Stimulated activated CD8-positive, alpha-beta memory T cell treated with anti-CD3 and anti-CD28 coated beads, Interleukin-15, amount 100 ng/mL, for 48 hours (primary cell): ENCODE measurements at regions not wholly inside any gene's neighbourhood (a gene's known extent, or its start where the extent isn't known, plus 50 kb on each side); places are given as distances from the start of the nearest gene placed in this dataset.
"Not testable (repeated sequence)": the region's sequence is repeated elsewhere in the genome, so short reads cannot be mapped to it uniquely, and the experiment has no call there.

Experiments
- DNase-seq, 2 donors: peaks; one replicate each; pipeline ENCODE4 v3.0.0-alpha.2; 2020; ENCODE audit warnings: low read depth in 2 of 2

DNA sequence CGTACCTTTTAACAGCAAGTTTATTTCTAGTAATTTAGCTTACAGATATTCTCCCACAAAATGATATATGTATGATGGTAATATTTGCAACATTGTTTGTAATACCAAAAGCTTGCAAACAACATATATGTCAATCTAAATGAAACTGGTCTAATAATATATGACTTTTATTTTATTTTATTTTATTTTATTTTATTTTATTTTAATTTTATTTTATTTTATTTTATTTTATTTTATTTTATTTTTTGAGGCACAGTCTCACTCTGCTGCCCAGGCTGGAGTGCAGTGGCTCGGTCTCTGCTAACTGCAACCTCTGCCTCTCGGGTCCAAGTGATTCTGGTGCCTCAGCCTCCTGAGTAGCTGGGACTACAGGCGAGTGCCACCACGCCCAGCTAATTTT is 94.6 kb upstream of the ABCA1 start:
- not testable (repeated sequence) for DNase-seq

GRCh38 chr9:105023788-105024187 is 95.8 kb upstream of the ABCA1 start:
- DNase-seq = no peak

GRCh38 chr9:105024529-105024928 is 96.6 kb upstream of the ABCA1 start:
- no peak for DNase-seq

- DNase-seq = no peak
Measured at GRCh38 chr9:105026451-105026850, 98.5 kb upstream of the ABCA1 start.

- DNase-seq = no peak
Measured at GRCh38 chr9:105027084-105027483, 99.1 kb upstream of the ABCA1 start.

DNA sequence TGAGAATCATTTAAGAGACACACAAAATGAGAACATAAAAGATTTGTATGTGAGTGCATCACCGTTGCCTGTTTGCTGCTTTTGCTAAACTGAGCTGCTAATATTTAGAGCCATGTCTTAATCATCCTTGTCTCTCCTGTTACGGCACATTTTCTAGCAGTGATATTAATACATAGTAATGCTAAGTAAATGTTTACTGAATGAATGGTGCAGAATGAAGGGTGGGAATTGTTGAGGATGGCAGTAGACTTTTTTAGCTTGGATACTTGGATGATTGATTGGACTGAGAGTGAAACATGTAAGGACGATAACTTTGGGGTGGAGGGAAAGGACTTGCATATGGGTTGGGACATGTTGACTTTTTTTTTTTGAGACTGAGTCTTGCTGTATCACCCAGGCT is 102.3 kb upstream of the ABCA1 start:
- no peak for DNase-seq

GRCh38 chr9:105037139-105037538 is 109.2 kb upstream of the ABCA1 start:
- no peak for DNase-seq

GRCh38 chr9:105038051-105038450 is 110.1 kb upstream of the ABCA1 start:
- DNase-seq = no peak

DNA sequence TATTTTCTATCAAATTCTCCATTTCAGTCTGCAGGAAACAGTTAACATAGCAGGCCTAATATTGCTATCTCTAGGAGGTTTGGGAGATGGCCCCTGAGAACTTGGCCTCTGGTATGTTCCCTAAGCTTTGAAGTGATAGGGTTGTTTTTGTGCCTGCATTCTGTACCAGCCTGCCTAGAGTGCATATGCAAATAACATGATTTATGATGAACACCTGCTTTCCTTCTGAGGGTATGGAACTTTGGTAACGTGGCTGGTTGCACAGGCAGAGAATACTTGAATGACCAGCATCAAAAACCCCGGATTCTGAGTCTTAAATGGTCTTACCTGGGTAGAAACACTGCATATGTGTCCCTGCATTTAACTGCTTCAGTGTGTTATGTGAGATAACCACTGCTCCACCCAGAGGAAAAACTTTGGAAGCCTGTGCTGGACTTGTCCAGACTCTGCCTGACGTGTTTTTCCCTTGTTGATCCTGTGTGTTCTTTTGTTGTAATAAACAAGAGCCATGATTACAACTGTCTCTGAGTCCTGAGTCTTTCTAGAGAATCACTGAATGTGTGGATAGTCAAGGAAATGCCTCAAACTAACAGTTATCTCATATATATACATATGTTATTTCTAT is 111.3 kb upstream of the ABCA1 start:
- DNase-seq = no peak

- DNase-seq = no peak
Measured at GRCh38 chr9:105043370-105043936, 115.5 kb upstream of the ABCA1 start.

DNA sequence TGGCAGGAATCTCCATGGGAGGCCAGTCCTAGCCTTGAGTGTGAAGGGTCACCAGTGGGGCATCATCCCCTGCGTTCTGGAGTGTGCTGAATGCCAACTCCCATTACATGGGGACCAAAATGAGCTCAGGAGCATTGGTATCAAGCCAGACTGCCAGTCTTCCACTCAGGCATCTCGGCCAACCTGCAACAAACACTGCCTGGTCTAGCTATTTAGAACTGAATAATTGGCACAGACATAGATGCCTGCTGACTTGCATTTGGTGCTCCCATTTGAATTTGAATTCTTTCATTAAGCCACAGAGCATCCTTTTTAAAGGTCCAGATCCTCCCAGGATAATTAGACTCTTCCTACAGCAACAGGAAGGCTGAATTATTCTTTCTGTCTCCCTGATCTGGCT is 116.6 kb upstream of the ABCA1 start:
- no peak for DNase-seq

DNA sequence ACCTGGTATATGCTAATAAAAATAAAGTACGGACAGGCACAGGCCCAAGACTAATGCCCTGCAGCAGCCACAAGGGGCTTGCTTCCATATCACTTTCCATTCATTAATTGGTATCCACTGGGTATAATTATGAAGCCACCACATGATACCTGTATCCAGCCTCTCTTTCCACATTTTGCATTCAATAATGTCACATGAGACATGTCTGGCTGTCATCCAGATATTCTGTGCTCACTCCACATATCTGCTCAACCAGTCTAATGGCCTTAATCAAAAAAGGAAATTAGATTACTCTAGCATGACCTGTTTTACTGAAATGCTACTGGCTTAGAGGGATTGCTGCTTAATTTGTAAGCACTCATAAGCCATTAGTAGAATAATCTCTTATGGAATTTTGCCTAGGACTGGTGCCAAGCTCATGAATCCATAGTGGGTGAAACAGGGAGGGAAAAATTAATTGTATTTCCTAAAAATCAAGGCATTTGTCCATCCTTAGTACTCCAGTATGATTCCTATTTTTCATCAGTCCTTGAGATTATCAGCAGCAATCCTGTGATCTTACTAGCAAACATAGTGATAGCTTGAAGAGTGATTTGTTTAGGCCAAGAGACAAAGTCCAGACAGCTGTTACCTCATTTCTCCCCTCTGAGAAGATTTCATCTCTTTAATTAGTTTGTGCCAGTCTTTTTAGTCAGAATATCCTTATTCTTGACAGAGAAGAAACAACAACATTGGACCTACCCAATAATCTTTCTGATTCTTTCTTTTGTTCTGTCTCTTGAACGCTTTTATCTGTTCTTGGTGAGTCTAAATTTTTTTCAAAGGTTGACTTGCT is 119.2 kb upstream of the ABCA1 start:
- DNase-seq = no peak

DNA sequence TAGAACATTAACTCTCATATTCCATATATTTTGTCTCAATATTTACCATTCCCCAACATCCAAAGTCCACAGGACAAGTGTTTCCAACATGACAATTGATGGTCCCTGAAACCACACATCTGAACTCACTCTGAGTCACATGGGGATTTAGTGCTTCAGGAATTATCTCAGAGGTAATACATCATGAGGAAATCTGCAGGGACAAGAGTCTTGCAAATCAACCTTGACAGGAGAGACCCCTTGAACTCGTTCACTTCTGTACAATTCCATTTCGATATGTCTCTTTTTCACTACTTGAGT is 119.7 kb upstream of the ABCA1 start:
- no peak for DNase-seq

- DNase-seq = no peak
Measured at GRCh38 chr9:105048331-105048730, 120.4 kb upstream of the ABCA1 start.

DNA sequence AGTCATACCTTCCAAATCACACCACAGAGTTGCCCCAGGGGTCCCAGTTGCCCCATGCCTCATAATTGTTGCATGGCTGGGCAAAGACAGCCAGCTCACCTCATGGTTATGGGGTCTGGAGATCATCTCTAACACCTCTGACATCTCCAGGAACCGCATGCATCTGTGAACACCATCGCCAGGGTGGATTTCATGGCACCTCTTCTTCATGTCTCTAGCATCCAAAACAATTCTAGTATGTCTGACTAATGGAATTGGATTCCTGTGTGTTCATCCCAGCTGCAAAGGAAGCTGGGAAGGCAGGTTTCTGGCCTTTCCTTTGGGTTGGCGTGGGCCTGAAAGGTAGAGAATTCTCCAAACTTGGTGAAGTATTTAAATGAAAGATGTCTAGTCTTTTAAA is 122.3 kb upstream of the ABCA1 start:
- no peak for DNase-seq

GRCh38 chr9:105051897-105052296 is 123.9 kb upstream of the ABCA1 start:
- no peak for DNase-seq

DNA sequence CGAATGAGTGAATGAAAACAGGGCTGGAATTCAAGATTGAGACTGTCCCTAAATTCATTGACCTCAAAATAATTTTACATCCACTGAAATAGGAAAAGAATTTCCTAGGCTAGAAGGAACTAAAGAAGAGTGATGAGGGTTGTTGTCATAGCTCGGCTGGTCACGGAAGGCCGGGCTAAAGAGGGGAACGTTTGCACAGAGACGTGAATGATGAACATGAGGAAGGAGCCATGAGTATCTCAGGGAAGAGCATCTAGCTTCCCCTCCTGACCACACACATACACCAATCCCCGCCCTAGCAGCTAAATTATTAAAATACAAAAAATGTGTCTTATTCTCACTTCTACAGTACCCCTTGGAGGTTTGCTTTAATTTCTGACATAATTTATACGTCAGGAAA is 124.4 kb upstream of the ABCA1 start:
- DNase-seq = no peak

GRCh38 chr9:105053209-105053652 is 125.3 kb upstream of the ABCA1 start:
- peak; percentile 42 to 60 for DNase-seq

DNA sequence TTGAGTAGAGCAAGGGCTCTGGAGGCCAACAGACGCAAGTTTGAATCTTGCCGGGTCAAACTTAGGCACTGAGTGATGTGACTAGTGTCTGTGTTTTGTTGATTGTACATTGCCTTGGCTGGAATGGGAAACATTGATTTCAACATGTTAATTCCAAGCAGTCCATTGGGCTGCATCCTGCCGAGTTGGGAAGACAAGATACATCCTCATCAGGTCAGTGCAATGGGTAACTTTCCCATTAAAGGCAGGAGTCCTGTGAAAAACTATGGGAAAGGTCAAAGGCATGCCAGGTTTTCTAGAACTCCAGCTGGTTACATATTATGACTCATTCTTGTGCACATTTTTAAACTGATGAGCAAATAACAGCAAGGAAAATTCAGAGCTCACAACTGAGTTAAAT is 126.5 kb upstream of the ABCA1 start:
- DNase-seq = no peak

DNA sequence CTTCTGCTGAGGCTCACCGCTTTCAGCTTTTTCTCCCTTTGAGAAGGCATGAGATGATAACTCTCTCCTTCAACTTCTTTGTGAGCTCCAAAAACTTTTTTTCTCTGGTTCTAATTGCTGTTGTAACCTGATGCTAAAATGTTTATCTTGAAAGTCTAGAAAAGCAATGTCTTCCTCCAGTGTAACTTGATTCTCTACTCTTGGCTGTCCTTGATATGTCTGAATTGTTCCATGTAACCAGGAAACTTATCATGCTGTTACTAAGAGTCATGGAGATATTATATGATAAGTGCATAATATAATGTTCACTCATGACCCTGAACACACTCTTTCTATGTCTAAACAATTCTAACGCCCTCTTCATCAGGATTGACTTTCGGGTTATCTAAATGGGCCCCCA is 128.0 kb upstream of the ABCA1 start:
- DNase-seq = no peak

DNA sequence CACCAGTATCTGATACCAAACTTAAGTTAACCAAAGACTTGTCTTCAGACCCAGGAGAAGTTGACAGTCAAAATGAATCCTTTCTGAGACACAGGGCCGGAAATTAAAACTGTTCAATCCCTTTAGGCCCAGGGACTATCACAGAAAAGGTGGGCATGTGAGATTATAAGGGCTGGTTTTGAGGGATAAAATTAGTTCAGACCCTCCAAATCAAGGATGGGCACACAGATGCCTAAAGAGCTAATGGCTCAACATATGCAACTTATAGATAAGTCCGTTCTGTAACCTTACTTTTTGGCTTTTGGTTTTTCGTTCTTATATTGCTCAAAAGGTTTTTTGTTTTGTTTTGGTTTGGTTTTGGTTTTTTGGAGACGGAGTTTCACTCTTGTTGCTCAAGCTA is 129.6 kb upstream of the ABCA1 start:
- DNase-seq = no peak

DNA sequence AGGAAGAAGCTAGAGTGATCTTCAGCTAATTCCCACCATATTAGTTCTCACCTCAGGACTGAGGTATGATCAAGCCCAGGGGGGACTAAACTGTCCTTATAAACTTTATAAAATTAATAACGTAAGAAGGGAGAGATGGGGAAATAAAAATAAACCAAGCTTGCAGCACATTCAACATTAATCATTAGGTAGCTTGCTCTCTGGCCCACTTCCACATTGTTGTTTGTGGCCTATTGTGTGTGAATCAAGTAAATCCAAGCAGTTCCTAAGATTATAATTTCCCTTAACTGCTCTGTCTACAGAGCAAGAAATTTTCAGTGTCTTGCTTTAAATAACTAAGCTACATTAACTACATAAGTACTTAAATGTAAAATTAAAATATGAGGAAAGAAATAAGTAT is 131.3 kb upstream of the ABCA1 start:
- DNase-seq = no peak

GRCh38 chr9:105062222-105062855 is 134.4 kb upstream of the ABCA1 start:
- DNase-seq = no peak
